Brain microvascular endothelial cell (primary cell): ENCODE measurements at regions not wholly inside any gene's neighbourhood (a gene's known extent, or its start where the extent isn't known, plus 50 kb on each side); places are given as distances from the start of the nearest gene placed in this dataset.

ENCODE experiments used
- DNase-seq: peaks from one replicate; pipeline ENCODE4 v3.0.0-alpha.2; 2020
- H3K27ac ChIP-seq: fragments of 250-450 bp; sonication (Bioruptor Pico); 2 replicates; pipeline ENCODE4 v1.5.1; 2020; ENCODE audit warnings: mild to moderate bottlenecking, moderate library complexity
- H3K27me3 ChIP-seq: fragments of 250-450 bp; sonication (Bioruptor Pico); replicated peaks from 2 replicates; pipeline ENCODE4 v1.5.1; 2020; ENCODE audit warnings: mild to moderate bottlenecking
- H3K36me3 ChIP-seq: fragments of 250-450 bp; sonication (Bioruptor Pico); replicated peaks from 2 replicates; pipeline ENCODE4 v1.5.1; 2020; ENCODE audit warnings: mild to moderate bottlenecking
- H3K4me3 ChIP-seq: 2 replicates; pipeline ENCODE4 v1.5.1; 2011; ENCODE audit warnings: low read depth, mild to moderate bottlenecking, control low read depth, low read length, moderate library complexity
- CTCF ChIP-seq: IDR thresholded peaks from 2 replicates; pipeline ENCODE4 v1.5.1; 2011; ENCODE audit warnings: low read depth, mild to moderate bottlenecking, moderate library complexity, low read length, control low read depth, inconsistent platforms; ENCODE audit errors: missing control alignments
- in situ Hi-C: cut with HindIII; loops from 2 replicates; pipeline ENCODE4 v1.10.0; 2017; ENCODE audit warnings: low sequenced_read_pairs, low pct_ligation_motif_present

- Histone ChIP-seq H3K4me3 (no peak overlapping the region), H3K27me3 (no peaks in the 10 kb centered on the region), H3K27ac (no peak overlapping the region), H3K36me3 (no peaks in the 10 kb centered on the region)
- in situ Hi-C loops = no loop called here
- no peak for DNase-seq
- TF ChIP-seq CTCF = no peak
These were observed 229.1 kb downstream of the DEPDC1B start for GRCh38 chr5:60470881-60471280.

- in situ Hi-C loops = no loop called here
- Histone ChIP-seq H3K4me3 (no peak overlapping the region), H3K27ac (no peak overlapping the region), H3K27me3 (no peaks in the 10 kb centered on the region), H3K36me3 (no peaks in the 10 kb centered on the region)
- no peak for DNase-seq
- no peak for TF ChIP-seq CTCF
These were observed 230.7 kb downstream of the DEPDC1B start for GRCh38 chr5:60469286-60469685.

GRCh38 chr5:60463179-60463868, 236.6 kb downstream of the DEPDC1B start:
- DNase-seq = peak; percentile 88
- in situ Hi-C loops = no loop called here
- peak overlapping the region; percentile 83 for H3K27ac ChIP-seq

GRCh38 chr5:60458666-60459065, 241.3 kb downstream of the DEPDC1B start:
- H3K27ac ChIP-seq = no peak overlapping the region
- in situ Hi-C loops = no loop called here
- no peak overlapping the region for H3K4me3 ChIP-seq
- no peak for TF ChIP-seq CTCF
- no peaks in the 10 kb centered on the region for H3K27me3 ChIP-seq
- H3K36me3 ChIP-seq = no peaks in the 10 kb centered on the region
- DNase-seq = no peak

More at GRCh38 chr5:60463179-60463868, 236.6 kb downstream of the DEPDC1B start:
- Histone ChIP-seq H3K27me3 (no peaks in the 10 kb centered on the region), H3K36me3 (no peaks in the 10 kb centered on the region), H3K4me3 (no peak overlapping the region)
- TF ChIP-seq CTCF = no peak

GRCh38 chr5:60457233-60457632, 242.7 kb downstream of the DEPDC1B start:
- no peaks in the 10 kb centered on the region for H3K27me3 ChIP-seq
- in situ Hi-C loops = no loop called here

More at GRCh38 chr5:60457233-60457632, 242.7 kb downstream of the DEPDC1B start:
- H3K4me3 ChIP-seq = no peak overlapping the region
- no peak for TF ChIP-seq CTCF
- H3K36me3 ChIP-seq = no peaks in the 10 kb centered on the region
- DNase-seq = no peak
- no peak overlapping the region for H3K27ac ChIP-seq
